Esophagus muscularis mucosa (tissue), 4 donors: ENCODE measurements at regions not wholly inside any gene's neighbourhood (a gene's known extent, or its start where the extent isn't known, plus 50 kb on each side); places are given as distances from the start of the nearest gene placed in this dataset.

Experiments used
- EP300 ChIP-seq: sonication (generic); formaldehyde crosslinking; IDR thresholded peaks from one replicate; pipeline ENCODE4 v1.6.1; 2017; ENCODE audit warnings: antibody characterized with exemption
- POLR2A ChIP-seq: fragments of 450-650 bp; IDR thresholded peaks from one replicate; pipeline ENCODE4 v1.6.1; 2017; ENCODE audit warnings: antibody characterized with exemption, moderate library complexity, mild to moderate bottlenecking, low read depth
- POLR2AphosphoS5 ChIP-seq, 2 donors: sonication (generic); formaldehyde crosslinking; IDR thresholded peaks; one replicate each; pipeline ENCODE4 v1.6.1; 2017; ENCODE audit warnings: antibody characterized with exemption in 2 of 2
- TF ChIP-seq, protein P1 (sequence below), 3 experiments: fragments of 200-600 bp in 2 of 3; fragments of 450-650 bp in 1 of 3; sonication (generic) in 2 of 3; IDR thresholded peaks; one replicate each; pipeline ENCODE4 v1.5.1; 2017 to 2019; ENCODE audit warnings: antibody characterized with exemption in 3 of 3, mild to moderate bottlenecking in 2 of 3, moderate library complexity in 1 of 3

DNA sequence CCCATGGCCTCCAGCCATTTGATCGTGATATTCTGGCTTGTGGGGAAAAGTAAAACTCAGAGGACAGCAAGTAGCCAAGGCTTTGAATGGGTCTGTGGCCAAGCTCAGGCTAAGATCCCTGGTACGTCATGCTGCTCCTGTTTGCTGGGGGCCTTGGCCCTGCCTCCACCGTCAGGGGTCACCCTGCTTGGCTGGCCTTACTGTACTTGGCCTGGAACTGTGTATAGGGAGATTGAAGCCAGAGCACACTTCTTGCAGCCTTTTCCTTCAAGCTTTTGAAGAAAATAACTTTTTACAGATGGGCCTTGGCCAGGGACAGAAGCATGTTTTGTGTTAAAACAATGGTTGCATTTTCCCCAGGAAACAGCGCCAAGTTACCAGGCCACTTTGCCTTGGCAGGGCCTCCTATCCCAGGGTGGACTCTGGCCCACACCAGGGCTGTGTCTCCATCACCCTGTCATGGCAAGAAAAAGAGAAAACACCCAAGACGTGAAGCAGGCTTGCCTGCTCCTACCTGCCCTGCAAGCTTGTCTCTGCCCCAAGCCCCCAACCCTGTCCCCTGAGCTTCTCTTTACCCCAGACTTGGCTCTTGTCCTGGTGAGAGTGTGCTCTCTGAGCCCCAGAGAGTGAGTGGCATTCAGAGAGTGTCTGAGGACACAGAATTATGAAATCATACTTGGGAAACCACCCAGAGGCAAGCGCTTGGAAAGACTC lies 286.9 kb downstream of the GADD45G start:
- TF ChIP-seq, protein P1, sequence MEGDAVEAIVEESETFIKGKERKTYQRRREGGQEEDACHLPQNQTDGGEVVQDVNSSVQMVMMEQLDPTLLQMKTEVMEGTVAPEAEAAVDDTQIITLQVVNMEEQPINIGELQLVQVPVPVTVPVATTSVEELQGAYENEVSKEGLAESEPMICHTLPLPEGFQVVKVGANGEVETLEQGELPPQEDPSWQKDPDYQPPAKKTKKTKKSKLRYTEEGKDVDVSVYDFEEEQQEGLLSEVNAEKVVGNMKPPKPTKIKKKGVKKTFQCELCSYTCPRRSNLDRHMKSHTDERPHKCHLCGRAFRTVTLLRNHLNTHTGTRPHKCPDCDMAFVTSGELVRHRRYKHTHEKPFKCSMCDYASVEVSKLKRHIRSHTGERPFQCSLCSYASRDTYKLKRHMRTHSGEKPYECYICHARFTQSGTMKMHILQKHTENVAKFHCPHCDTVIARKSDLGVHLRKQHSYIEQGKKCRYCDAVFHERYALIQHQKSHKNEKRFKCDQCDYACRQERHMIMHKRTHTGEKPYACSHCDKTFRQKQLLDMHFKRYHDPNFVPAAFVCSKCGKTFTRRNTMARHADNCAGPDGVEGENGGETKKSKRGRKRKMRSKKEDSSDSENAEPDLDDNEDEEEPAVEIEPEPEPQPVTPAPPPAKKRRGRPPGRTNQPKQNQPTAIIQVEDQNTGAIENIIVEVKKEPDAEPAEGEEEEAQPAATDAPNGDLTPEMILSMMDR (IDR thresholded peaks at IDR 0.05): no peak
- no peak for TF ChIP-seq POLR2A
- peak; percentile 78 to 82 for TF ChIP-seq POLR2AphosphoS5 (IDR thresholded peaks at IDR 0.05)
- TF ChIP-seq EP300: no peak
